Stimulated activated CD4-positive, alpha-beta T cell treated with anti-CD3 and anti-CD28 coated beads, TNF-alpha, amount 100 ng/mL, for 48 hours (primary cell): ENCODE measurements at regions not wholly inside any gene's neighbourhood (a gene's known extent, or its start where the extent isn't known, plus 50 kb on each side); places are given as distances from the start of the nearest gene placed in this dataset.

Source experiments
- DNase-seq, 3 donors: peaks; one replicate each; pipeline ENCODE4 v3.0.0-alpha.2; 2020; ENCODE audit warnings: low read depth in 3 of 3

GRCh38 chr11:79980916-79981315, 540.1 kb upstream of the TENM4 start:
- no peak for DNase-seq

GRCh38 chr11:79973721-79974617, 533.1 kb upstream of the TENM4 start:
- DNase-seq, result no peak

DNA sequence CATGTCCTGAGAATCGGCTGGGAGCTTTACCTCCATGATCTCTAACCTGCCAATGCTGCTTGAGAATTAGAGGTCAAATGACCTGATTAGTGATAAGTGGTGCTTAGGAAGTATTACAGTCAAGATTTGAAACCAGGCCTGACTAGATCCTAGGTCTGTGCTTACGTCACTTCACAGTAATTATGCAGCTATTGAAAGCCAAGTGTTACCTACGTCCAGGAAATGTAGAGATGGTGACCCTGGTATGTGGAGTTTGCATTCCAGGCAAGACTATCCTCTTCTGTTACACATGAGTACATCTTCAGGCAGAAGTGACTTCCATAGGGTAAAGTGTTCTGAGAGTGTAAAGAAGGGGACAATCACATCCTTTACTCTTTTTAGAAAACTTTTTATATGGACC, 530.4 kb upstream of the TENM4 start:
- no peak for DNase-seq

GRCh38 chr11:79966592-79966991, 525.8 kb upstream of the TENM4 start:
- DNase-seq, result no peak

DNA sequence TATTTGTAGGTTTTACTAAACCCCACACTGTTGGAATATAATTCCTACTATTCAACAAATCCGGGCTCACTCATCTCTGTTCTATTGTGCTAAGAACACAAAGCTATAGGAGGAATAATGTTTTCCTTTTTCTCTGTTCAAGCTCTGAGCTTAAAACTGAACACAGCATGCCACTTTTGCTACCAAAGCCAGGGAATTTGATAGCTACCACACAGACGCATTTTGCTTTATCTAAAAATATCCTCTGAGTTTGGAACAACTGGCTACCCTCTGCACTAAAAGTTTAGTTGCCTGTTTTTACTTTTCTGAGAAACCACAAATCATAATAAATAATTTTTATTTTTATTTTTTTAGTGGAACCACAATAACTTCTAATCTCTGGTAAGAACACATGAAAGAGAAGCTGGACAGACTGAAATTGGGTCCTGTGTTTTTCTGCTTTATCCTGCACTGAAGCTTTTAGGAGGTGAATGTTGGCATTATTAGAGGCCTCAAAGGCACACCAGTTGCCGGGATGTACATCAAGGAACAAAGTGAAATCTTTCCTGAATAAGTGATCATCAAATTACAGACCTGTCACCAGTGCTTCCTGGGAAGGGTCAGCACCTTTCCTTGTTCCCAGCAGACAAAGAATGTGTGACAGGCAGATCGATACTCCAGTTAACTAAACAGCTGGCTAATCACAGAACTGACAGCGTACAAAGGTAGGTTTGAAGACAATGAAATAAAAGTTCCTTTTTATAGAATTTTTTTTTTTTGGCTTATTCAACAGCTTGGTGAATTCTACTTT, 523.2 kb upstream of the TENM4 start:
- no peak for DNase-seq

GRCh38 chr11:79960461-79960860, 519.6 kb upstream of the TENM4 start:
- DNase-seq, result no peak

- DNase-seq, result no peak
These were observed 518.5 kb upstream of the TENM4 start for GRCh38 chr11:79959318-79959717.

GRCh38 chr11:79957702-79958101, 516.9 kb upstream of the TENM4 start:
- DNase-seq, result no peak

GRCh38 chr11:79956061-79956460, 515.2 kb upstream of the TENM4 start:
- DNase-seq, result no peak

GRCh38 chr11:79953629-79954028, 512.8 kb upstream of the TENM4 start:
- no peak for DNase-seq

DNA sequence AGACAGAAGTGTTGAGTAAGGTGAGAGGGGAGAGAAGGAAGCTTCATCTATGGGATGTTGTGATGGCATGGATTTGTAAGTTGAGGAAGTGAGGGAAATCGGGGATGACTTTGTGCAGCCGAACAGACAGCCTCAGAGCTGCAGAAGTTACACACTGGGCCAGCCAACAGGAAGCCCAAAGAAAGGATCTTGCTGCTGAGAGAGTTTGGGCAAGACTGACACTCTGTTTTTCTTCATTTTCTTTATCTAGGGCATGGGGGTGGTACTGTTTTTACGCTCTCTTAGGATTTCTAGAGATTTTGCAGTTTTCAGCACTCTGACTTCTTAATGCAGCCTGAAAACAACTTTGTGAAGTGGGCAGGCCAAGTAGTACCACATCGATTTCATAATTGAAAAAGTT, 509.9 kb upstream of the TENM4 start:
- DNase-seq, result no peak

DNA sequence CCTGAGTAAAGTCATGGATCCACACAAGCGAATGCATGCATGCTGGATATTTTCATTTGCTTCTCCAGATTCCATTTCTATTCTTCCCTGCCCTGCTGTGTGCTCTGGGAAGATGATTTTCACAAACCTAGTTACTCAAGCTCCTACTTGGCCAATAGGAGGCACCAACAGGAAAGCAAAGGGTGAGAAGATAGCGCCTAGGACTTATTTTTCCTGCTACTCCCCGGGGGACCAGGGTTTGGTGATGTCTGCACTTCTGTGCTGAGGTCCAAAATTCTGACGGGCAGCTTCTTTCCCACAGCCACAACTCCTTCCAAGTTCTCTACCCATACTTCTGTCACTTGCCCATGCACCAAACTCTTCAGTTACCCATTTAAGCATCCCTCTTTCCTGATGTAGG, 509.3 kb upstream of the TENM4 start:
- no peak for DNase-seq

DNA sequence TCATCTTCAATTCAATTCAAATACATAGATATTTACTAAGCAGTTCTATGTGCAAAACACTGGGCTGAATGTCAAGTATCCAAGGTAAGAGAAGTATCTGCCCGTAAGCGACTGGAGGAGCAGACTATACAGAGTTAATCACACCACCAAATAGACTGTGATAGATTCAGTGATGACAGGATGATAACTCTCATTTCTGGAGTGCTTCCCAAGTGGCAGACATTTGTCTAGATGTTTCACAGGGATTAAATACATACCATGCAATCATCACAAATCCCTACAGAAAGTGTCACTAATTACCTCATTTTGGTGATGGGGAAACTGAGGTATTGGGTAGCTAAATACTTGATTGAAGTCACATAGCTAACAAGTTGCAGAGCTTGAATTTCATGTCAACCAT, 508.7 kb upstream of the TENM4 start:
- DNase-seq, result no peak

GRCh38 chr11:79942646-79943045, 501.8 kb upstream of the TENM4 start:
- DNase-seq, result no peak

DNA sequence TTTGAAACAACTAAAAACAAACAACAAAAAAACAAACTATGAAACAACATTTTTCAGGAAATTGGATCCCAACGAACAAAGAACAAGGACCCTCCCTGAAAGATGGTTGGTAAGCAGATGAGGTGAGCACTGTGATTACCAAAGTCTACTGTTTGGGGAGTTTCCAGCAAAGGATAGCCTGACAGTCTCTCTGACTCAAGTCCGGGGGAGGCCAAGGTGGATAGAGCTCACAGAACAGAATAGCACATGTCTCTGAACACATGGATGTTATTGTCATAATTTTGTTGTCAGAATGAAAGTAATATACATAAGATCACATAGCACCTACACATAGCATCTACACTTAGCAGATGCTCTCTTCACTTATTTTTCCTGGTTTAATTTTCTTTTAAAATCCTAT, 501.3 kb upstream of the TENM4 start:
- DNase-seq, result no peak

DNA sequence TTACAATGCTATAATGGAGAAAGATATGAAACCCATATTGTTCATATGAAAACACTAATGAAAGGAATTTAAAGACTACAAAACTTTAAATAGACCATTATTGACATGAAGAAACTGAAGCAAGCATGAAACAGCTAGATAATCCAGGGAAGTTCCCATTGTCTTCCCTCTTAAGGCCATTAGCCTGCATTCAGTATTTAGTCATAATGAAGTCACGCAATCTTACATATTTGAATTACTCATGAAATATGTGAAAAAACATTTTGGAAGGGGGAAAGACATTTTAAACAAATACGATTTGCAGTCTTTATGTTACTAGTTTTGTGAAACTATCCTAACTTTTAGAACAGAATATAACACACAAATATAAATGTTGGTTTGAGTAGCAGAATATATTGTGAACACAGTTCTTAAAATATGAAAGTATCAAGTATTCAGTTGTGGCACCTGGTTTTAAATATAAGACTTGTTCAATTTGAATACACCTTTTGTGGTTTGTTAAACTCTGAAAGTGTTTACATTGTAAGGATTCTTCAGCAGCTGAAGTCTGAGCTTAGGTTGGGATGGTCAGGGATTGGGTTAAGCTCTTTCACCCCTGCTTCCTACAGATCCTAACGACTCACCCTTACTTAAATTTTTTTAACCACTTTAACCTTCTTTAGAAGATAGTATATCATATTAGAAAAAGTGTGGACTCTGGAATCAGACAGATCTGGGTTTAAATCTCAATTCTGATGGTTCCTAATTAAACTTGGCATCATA, 500.3 kb upstream of the TENM4 start:
- DNase-seq, result no peak

DNA sequence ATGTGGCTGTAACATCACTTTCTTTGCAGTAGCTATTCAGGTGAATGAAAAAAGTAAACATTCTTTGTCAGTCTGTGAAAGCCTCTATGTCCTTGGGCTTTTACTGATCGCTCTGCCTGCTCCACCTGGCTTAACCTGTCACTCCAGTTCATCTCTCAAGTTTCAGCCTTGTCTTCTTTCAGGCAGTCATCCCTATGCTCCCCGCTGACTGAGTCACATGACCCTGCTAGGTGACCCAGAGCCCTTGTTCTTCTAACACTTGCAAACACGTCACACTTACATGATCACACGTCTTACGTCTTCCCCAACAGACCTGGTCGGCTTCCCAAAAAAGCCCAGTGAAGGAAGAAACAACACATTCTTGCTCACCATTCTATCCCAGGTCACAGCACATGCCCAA, 499.3 kb upstream of the TENM4 start:
- DNase-seq, result no peak

DNA sequence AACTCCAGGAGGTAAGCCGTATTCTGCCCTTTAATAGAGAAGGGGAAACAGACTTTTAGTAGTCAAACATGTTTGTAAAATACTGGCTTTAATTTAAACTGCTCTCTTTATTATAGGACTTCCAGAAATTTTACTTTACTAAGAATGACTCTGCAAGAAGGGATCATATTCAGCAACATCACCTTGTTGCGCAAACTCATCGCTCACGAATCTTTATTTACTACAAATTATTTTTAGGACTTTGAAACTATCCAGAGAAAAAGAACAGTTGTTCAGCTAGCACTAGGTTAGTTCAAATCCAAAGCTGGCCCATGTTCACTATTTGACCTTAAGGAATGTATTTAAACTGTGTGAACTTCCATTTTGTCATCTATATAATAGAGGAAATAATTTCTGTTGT, 498.3 kb upstream of the TENM4 start:
- no peak for DNase-seq

- DNase-seq, result no peak
These were observed 497.0 kb upstream of the TENM4 start for GRCh38 chr11:79937676-79938334.

- DNase-seq, result no peak
These were observed 491.8 kb upstream of the TENM4 start for GRCh38 chr11:79932612-79933011.

GRCh38 chr11:79931692-79932091, 490.9 kb upstream of the TENM4 start:
- no peak for DNase-seq

- no peak for DNase-seq
These were observed 485.9 kb upstream of the TENM4 start for GRCh38 chr11:79926707-79927106.
